ENCODE measurements at regions not wholly inside any gene's neighbourhood (a gene's known extent, or its start where the extent isn't known, plus 50 kb on each side); places are given as distances from the start of the nearest gene placed in this dataset.

- TF ChIP-seq CTCF (IDR thresholded peaks at IDR 0.05) (no peak), POLR2AphosphoS5 (IDR thresholded peaks at IDR 0.05) (no peak)
These were observed 50.4 kb upstream of the FAM3C start for GRCh38 chr7:121446526-121446925.

All from stomach (tissue), 4 donors.